Endothelial cell of umbilical vein (primary cell): ENCODE measurements at regions not wholly inside any gene's neighbourhood (a gene's known extent, or its start where the extent isn't known, plus 50 kb on each side); places are given as distances from the start of the nearest gene placed in this dataset.

Source experiments
- BruUV-seq: library from RNA; stranded (reverse); fragments of 400-500 nt; replicated peaks from 2 replicates; lab custom pipeline; 2021; lab: Mats Ljungman, UMichigan
- CTCF ChIA-PET: fragments of 300-600, 350-600 bp; sonication (Branson Sonifier 250); formaldehyde crosslinking; loops from one replicate; lab custom pipeline; 2021; ENCODE audit warnings: antibody characterized with exemption, inconsistent platforms; lab: Charles Lee
- POLR2A ChIA-PET: fragments of 300-600, 350-600 bp; sonication (Branson Sonifier 250); formaldehyde crosslinking; loops from one replicate; lab custom pipeline; 2021; ENCODE audit warnings: antibody characterized with exemption, inconsistent platforms; lab: Charles Lee
- DNase-seq: peaks from one replicate; pipeline ENCODE4 v3.0.0-alpha.2; 2011; ENCODE audit warnings: low read depth, low spot score
- FAIRE-seq: peaks from 2 replicates; lab custom pipeline; 2011; peaks lifted over from hg19 to GRCh38; lab: Jason Lieb, UNC
- H2AFZ ChIP-seq: 2 replicates; pipeline ENCODE4 v1.6.0; 2012; ENCODE audit warnings: low read depth, low read length, control low read depth, inconsistent platforms
- H3K27ac ChIP-seq: 2 replicates; pipeline ENCODE4 v1.5.1; 2011; ENCODE audit warnings: low read depth, mild to moderate bottlenecking, control low read depth, low read length, moderate library complexity; ENCODE audit not compliant: insufficient read depth
- H3K27me3 ChIP-seq, 2 experiments: 2 replicates each; pipeline versions ENCODE4 v1.6.0 to v1.6.1; 2011; ENCODE audit warnings: low read length in 2 of 2, mixed read lengths in 1 of 2; ENCODE audit not compliant: control insufficient read depth in 2 of 2, insufficient read depth in 2 of 2
- H3K36me3 ChIP-seq, 2 experiments: 2 replicates in 1 of 2; 3 replicates in 1 of 2; pipeline ENCODE4 v1.5.1; 2011; ENCODE audit warnings: low read length in 2 of 2, mild to moderate bottlenecking in 1 of 2, moderate library complexity in 1 of 2; ENCODE audit not compliant: control insufficient read depth in 2 of 2, insufficient read depth in 2 of 2; ENCODE audit errors: extremely low read depth in 1 of 2
- H3K4me1 ChIP-seq: 3 replicates; pipeline ENCODE4 v1.5.1; 2011; ENCODE audit warnings: mild to moderate bottlenecking, low read length; ENCODE audit not compliant: control insufficient read depth, insufficient read depth; ENCODE audit errors: extremely low read depth
- H3K4me2 ChIP-seq: 2 replicates; pipeline ENCODE4 v1.6.1; 2011; ENCODE audit warnings: low read length, control low read depth, mixed read lengths; ENCODE audit not compliant: insufficient read depth
- H3K4me3 ChIP-seq, 3 experiments: fragments of 200-600 bp in 1 of 3; sonication (generic), shearing (Covaris generic) in 1 of 3; replicated peaks in 1 of 3; 2 replicates each; pipeline ENCODE4 v1.5.1; 2011 to 2016; ENCODE audit warnings: control low read depth in 3 of 3, low read length in 3 of 3, mild to moderate bottlenecking in 2 of 3, inconsistent platforms in 1 of 3, low read depth in 1 of 3, moderate library complexity in 1 of 3; ENCODE audit not compliant: insufficient read depth in 1 of 3
- H3K79me2 ChIP-seq: 2 replicates; pipeline ENCODE4 v1.6.0; 2012; ENCODE audit warnings: low read length, inconsistent platforms; ENCODE audit not compliant: control insufficient read depth, insufficient read depth
- H3K9ac ChIP-seq: replicated peaks from 2 replicates; pipeline ENCODE3; 2011; ENCODE audit warnings: low read length, control low read depth; ENCODE audit not compliant: insufficient read depth; ENCODE audit errors: extremely low read depth
- H3K9me1 ChIP-seq: replicated peaks from 3 replicates; pipeline ENCODE4 v1.6.0; 2011; ENCODE audit warnings: mild to moderate bottlenecking, low read length; ENCODE audit not compliant: control insufficient read depth, insufficient read depth; ENCODE audit errors: extremely low read depth
- H3K9me3 ChIP-seq: replicated peaks from 2 replicates; pipeline ENCODE4 v1.5.1; 2012; ENCODE audit warnings: low read length, inconsistent platforms; ENCODE audit not compliant: control insufficient read depth, insufficient read depth
- H4K20me1 ChIP-seq: replicated peaks from 2 replicates; pipeline ENCODE3; 2011; ENCODE audit warnings: mild to moderate bottlenecking, low read length; ENCODE audit not compliant: control insufficient read depth, insufficient read depth; ENCODE audit errors: extremely low read depth
- FOS ChIP-seq: IDR thresholded peaks from 2 replicates; pipeline ENCODE4 v1.6.1; 2011; ENCODE audit warnings: mild to moderate bottlenecking, low read length, moderate library complexity, borderline replicate concordance; ENCODE audit not compliant: insufficient read depth
- JUN ChIP-seq: IDR thresholded peaks from 2 replicates; pipeline ENCODE4 v1.6.1; 2011; ENCODE audit warnings: borderline replicate concordance, low read depth; ENCODE audit not compliant: insufficient read length, insufficient read depth
- MYC ChIP-seq: IDR thresholded peaks from one replicate; pipeline ENCODE4 v1.6.1; 2011; ENCODE audit warnings: mild to moderate bottlenecking, low read depth, low read length
- POLR2AphosphoS5 ChIP-seq: IDR thresholded peaks from 2 replicates; pipeline ENCODE4 v1.6.1; 2012; ENCODE audit warnings: low read depth, mild to moderate bottlenecking, control low read depth, low read length, moderate library complexity; ENCODE audit not compliant: insufficient read depth
- dilution Hi-C: fragments of 300-500 bp; cut with MboI; formaldehyde crosslinking; loops from one replicate; pipeline ENCODE4 v1.15.0; 2019; ENCODE audit warnings: low sequenced_read_pairs; ENCODE audit not compliant: extremely low pct_ligation_motif_present
- intact Hi-C: fragments of 100-400 bp; cut with micrococcal nuclease; formaldehyde crosslinking; loops from one replicate; pipeline ENCODE4 v1.10.0; 2022
- TF ChIP-seq, protein P1 (sequence below), 2 donors: IDR thresholded peaks; 1 replicate in 1 of 2; 2 replicates in 1 of 2; pipeline ENCODE4 v1.5.1; 2011; ENCODE audit warnings: low read length in 2 of 2, mild to moderate bottlenecking in 2 of 2, moderate library complexity in 2 of 2, control low read depth in 1 of 2, inconsistent platforms in 1 of 2, low read depth in 1 of 2; ENCODE audit not compliant: insufficient read depth in 1 of 2; ENCODE audit errors: extremely low read depth in 1 of 2
- TF ChIP-seq, protein P2 (sequence below): IDR thresholded peaks from 2 replicates; pipeline ENCODE4 v1.6.1; 2011; ENCODE audit not compliant: insufficient read depth, insufficient read length

DNA sequence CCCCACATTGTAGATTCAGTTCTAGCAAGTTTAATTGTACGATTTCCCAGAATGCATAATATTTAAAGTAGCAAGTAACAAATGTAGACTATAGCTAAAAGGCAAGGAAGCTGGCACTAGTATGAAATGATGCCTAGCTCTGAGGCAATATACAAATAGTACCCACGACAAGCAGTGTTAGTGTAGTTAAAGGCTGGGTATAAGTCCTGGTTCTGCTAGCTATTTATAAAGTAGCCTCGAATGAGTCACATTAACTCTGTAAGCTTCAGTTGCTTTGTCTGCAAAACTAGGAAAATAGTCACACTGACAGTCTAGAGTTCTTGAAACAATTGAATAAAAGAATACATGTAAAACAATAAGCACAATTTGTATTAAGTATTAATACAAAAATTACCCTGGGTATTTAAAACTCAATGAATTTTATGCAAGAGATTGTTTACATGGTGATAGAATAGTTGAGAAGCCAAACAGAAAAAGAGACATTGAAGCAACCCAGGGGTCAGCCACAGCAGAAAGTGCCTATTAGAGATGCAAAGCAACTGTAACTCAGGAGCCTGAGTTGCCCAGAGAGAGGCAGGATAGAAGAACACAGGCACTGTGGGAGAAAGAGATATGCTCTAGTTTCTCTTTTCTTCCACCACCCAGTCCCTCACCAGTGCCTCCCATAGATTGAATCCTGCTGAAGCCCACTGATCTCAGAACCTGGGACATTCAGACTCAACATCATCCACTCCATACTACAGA is 949.0 kb downstream of the C4orf33 start:
- FAIRE-seq (no peak), DNase-seq (no peak)
- Histone ChIP-seq H3K4me1 (no peaks in the 10 kb centered on the region), H4K20me1 (no peaks in the 10 kb centered on the region), H3K79me2 (no peaks in the 10 kb centered on the region), H3K4me3 (no peak overlapping the region), H3K9me1 (no peaks in the 10 kb centered on the region), H3K9ac (no peak overlapping the region), H3K36me3 (no peaks in the 10 kb centered on the region), H3K4me2 (no peak overlapping the region), H3K9me3 (no peaks in the 10 kb centered on the region), H2AFZ (no peak overlapping the region), H3K27ac (no peak overlapping the region), H3K27me3 (no peaks in the 10 kb centered on the region)
- CTCF ChIA-PET, result no interaction called here
- POLR2A ChIA-PET, result no interaction called here
- BruUV-seq, result no TSS peak
- intact Hi-C loops, result no loop called here
- TF ChIP-seq, protein P1, sequence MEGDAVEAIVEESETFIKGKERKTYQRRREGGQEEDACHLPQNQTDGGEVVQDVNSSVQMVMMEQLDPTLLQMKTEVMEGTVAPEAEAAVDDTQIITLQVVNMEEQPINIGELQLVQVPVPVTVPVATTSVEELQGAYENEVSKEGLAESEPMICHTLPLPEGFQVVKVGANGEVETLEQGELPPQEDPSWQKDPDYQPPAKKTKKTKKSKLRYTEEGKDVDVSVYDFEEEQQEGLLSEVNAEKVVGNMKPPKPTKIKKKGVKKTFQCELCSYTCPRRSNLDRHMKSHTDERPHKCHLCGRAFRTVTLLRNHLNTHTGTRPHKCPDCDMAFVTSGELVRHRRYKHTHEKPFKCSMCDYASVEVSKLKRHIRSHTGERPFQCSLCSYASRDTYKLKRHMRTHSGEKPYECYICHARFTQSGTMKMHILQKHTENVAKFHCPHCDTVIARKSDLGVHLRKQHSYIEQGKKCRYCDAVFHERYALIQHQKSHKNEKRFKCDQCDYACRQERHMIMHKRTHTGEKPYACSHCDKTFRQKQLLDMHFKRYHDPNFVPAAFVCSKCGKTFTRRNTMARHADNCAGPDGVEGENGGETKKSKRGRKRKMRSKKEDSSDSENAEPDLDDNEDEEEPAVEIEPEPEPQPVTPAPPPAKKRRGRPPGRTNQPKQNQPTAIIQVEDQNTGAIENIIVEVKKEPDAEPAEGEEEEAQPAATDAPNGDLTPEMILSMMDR (IDR thresholded peaks at IDR 0.05; ENCODE audit: extremely low read depth in 1 of 2, insufficient read depth in 1 of 2, low read depth in 1 of 2, low read length in 2 of 2), result no peak
- TF ChIP-seq FOS (peak; percentile 16), JUN (no peak), POLR2AphosphoS5 (no peak), MYC (no peak)
- TF ChIP-seq, protein P2, sequence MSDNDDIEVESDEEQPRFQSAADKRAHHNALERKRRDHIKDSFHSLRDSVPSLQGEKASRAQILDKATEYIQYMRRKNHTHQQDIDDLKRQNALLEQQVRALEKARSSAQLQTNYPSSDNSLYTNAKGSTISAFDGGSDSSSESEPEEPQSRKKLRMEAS, result no peak
- dilution Hi-C loops, result no loop called here
